ENCODE measurements at regions not wholly inside any gene's neighbourhood (a gene's known extent, or its start where the extent isn't known, plus 50 kb on each side); places are given as distances from the start of the nearest gene placed in this dataset.
"Not testable (repeated sequence)": the region's sequence is repeated elsewhere in the genome, so short reads cannot be mapped to it uniquely, and the experiment has no call there.

- intact Hi-C loops (cut with DNase I): no loop called here
- ATAC-seq (no peak), DNase-seq (no peak)
- TF ChIP-seq POLR2A (IDR thresholded peaks at IDR 0.05) (no peak), CTCF (IDR thresholded peaks at IDR 0.05) (no peak)
- Histone ChIP-seq H3K4me1 (no peaks in the 10 kb centered on the region), H3K27ac (no peak overlapping the region), H3K36me3 (no peaks in the 10 kb centered on the region), H3K27me3 (no peaks in the 10 kb centered on the region), H3K4me3 (no peak overlapping the region), H3K9me3 (no peaks in the 10 kb centered on the region)
- 80% methylated on average over 4 of the region's 5 CpGs for WGBS (ENCODE audit: insufficient coverage, low coverage, low lambda C conversion rate, missing lambda C conversion rate)
Observed at GRCh38 chr10:61050120-61050745, 106.2 kb upstream of the RHOBTB1 start.

DNA sequence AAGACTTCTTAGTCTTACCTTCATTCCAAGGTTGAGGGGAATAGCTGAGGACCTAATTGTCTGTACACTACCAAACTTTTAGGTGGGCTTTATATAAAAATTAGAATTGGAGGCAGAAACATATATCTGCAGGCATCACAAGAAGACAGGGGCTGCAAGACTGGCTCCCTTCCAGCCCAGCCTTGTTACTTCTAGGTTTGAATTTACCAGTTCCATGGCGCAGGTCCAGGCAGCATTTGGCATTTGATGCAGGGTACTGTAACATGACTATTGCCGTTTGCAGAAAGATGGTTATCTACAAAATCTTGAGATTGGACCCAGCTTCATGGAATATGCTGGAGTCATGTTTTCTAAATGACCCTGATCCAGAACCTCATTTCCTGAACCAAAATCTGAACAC is 105.4 kb upstream of the RHOBTB1 start:
- no peaks in the 10 kb centered on the region for H3K36me3 ChIP-seq
- 100% methylated on average over 1 of the region's 2 CpGs for WGBS (ENCODE audit: insufficient coverage, low coverage, low lambda C conversion rate, missing lambda C conversion rate)
- TF ChIP-seq CTCF (IDR thresholded peaks at IDR 0.05) (no peak), POLR2A (IDR thresholded peaks at IDR 0.05) (no peak)
- ATAC-seq (no peak), DNase-seq (no peak)
- H3K27me3 ChIP-seq: no peaks in the 10 kb centered on the region
- H3K27ac ChIP-seq: no peak overlapping the region
- intact Hi-C loops (cut with DNase I): no loop called here
- no peaks in the 10 kb centered on the region for H3K4me1 ChIP-seq
- H3K9me3 ChIP-seq: no peaks in the 10 kb centered on the region
- H3K4me3 ChIP-seq: no peak overlapping the region

DNA sequence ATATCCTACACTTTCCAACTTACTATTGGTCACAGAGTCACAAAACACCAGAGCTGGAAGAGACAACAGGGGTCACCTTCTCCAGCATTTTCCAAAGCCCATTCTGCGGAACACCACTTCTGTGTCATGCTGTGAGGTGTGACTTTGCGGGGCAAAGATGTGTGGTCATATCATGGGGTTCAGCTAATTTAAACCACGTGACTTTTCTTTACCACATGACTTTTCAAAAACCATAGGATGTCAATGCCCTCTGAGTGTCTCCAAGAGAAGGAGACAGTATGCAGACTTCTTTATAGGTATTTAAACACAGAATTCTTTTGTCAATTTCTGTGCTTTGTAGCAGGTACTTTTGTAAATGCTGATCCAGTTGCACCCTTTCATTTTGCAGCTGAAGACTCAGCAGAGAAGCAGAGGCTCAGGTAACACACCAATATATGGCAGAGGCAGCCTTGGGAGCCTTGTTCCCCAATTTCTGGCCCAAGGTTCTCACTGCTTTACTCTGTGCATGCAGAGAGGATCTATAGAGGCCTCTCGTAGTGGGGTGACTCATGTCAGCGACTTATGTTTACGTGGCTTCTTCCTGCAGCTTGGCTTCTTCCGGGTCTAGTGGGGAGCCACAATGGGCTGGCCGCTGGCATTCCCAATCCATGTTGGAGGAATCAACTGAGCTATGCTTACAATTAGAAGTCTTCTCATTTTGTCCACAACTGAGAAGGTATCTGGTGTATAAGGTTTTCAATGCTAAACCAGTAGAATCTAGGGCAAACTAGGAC is 104.0 kb upstream of the RHOBTB1 start:
- Histone ChIP-seq H3K4me1 (no peaks in the 10 kb centered on the region), H3K27me3 (no peaks in the 10 kb centered on the region), H3K4me3 (no peak overlapping the region), H3K9me3 (no peaks in the 10 kb centered on the region), H3K36me3 (no peaks in the 10 kb centered on the region), H3K27ac (no peak overlapping the region)
- intact Hi-C loops (cut with DNase I): no loop called here
- ATAC-seq (no peak), DNase-seq (no peak)
- 90% methylated on average over 8 of the region's 8 CpGs for WGBS (ENCODE audit: insufficient coverage, low coverage, low lambda C conversion rate, missing lambda C conversion rate)
- TF ChIP-seq CTCF (IDR thresholded peaks at IDR 0.05): no peak
- TF ChIP-seq POLR2A (IDR thresholded peaks at IDR 0.05): no peak

DNA sequence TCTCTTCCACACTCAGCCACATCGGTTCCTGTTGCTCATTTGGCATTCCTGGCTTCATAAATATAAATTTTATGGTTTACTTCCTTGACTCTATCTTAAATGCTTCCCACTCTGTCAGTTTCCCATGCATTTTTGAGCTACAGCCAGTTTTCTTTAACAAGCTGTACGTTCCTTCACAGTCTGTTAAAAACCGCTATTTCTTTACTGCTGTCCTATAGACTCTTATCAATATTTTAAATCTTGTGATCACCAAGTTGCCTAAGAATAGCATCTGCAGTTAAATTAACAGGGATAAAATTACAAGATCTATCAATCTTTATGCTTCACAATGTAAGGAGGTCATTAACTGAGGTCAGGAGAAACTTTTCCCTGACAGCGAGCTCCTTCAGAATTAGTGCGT is 103.1 kb upstream of the RHOBTB1 start:
- intact Hi-C loops (cut with DNase I): no loop called here
- 53% methylated on average over 5 of the region's 5 CpGs for WGBS (ENCODE audit: insufficient coverage, low coverage, low lambda C conversion rate, missing lambda C conversion rate)

DNA sequence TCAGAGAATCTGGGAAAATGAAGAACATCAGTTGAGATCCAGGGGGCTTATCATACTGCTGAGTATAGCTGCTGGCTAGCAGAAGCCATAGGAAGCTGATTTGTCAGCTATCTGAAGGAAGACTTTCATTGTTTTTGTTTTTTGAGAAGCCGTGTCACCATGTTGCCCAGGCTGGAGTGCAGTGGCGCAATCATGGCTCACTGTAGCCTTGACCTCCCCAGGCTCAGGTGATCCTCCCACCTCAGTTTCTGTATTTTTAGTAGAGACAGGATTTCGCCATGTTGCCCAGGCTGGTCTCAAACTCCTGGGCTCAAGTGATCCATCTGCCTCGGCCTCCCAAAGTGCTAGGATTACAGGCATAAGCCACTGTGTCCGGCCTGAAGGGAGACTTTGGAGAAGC is 101.5 kb upstream of the RHOBTB1 start:
- not testable (repeated sequence) for ATAC-seq, DNase-seq

More for the DNA sequence above, 103.1 kb upstream of the RHOBTB1 start:
- no peak for DNase-seq
- ATAC-seq: no peak
- H3K36me3 ChIP-seq: no peaks in the 10 kb centered on the region
- no peaks in the 10 kb centered on the region for H3K9me3 ChIP-seq
- H3K4me1 ChIP-seq: no peaks in the 10 kb centered on the region
- no peak overlapping the region for H3K27ac ChIP-seq
- TF ChIP-seq POLR2A (IDR thresholded peaks at IDR 0.05) (no peak), CTCF (IDR thresholded peaks at IDR 0.05) (no peak)
- no peaks in the 10 kb centered on the region for H3K27me3 ChIP-seq
- H3K4me3 ChIP-seq: no peak overlapping the region

More for the DNA sequence above, 101.5 kb upstream of the RHOBTB1 start:
- H3K4me1 ChIP-seq; H3K4me3 ChIP-seq; H3K36me3 ChIP-seq; H3K9me3 ChIP-seq; H3K27me3 ChIP-seq; intact Hi-C loops (cut with DNase I); H3K27ac ChIP-seq: not testable (repeated sequence)
- 70% methylated on average over 3 of the region's 5 CpGs for WGBS (ENCODE audit: insufficient coverage, low coverage, low lambda C conversion rate, missing lambda C conversion rate)

All from right lobe of liver (tissue), 6 donors.